ENCODE measurements at regions not wholly inside any gene's neighbourhood (a gene's known extent, or its start where the extent isn't known, plus 50 kb on each side); places are given as distances from the start of the nearest gene placed in this dataset.

DNA sequence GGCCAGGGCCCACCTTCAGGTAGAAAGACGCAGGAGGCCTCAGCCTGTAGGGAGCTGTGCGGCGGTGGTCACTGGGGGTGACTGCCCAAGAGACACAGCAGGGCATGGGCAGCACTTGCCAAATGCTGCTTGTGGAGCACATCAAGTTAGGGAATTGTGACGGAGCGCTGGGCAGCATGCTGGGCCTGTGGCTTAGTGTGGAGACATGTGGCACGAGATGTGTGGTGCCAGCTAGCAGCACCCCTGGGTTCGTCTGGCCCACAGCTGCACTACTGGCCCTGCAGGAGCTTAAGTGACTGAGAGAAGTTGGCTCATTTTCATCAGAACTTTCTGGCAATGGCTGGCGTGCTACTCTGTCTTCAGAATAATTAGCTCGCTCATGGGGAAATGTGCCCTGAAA, 213.1 kb upstream of the SYNDIG1 start:
- intact Hi-C loops (cut with DNase I; ENCODE audit: low total_unique reads): no loop called here
- Histone ChIP-seq H3K27ac (no peak overlapping the region), H3K9me3 (no peaks in the 10 kb centered on the region), H3K4me3 (no peak overlapping the region), H3K27me3 (no peaks in the 10 kb centered on the region), H3K4me1 (no peaks in the 10 kb centered on the region), H3K36me3 (no peaks in the 10 kb centered on the region)
- no peak for DNase-seq
- TF ChIP-seq, protein P1, sequence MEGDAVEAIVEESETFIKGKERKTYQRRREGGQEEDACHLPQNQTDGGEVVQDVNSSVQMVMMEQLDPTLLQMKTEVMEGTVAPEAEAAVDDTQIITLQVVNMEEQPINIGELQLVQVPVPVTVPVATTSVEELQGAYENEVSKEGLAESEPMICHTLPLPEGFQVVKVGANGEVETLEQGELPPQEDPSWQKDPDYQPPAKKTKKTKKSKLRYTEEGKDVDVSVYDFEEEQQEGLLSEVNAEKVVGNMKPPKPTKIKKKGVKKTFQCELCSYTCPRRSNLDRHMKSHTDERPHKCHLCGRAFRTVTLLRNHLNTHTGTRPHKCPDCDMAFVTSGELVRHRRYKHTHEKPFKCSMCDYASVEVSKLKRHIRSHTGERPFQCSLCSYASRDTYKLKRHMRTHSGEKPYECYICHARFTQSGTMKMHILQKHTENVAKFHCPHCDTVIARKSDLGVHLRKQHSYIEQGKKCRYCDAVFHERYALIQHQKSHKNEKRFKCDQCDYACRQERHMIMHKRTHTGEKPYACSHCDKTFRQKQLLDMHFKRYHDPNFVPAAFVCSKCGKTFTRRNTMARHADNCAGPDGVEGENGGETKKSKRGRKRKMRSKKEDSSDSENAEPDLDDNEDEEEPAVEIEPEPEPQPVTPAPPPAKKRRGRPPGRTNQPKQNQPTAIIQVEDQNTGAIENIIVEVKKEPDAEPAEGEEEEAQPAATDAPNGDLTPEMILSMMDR (IDR thresholded peaks at IDR 0.05): no peak

GRCh38 chr20:24254480-24254879, 214.9 kb upstream of the SYNDIG1 start:
- TF ChIP-seq, protein P1 (IDR thresholded peaks at IDR 0.05): no peak
- Histone ChIP-seq H3K27me3 (no peaks in the 10 kb centered on the region), H3K36me3 (no peaks in the 10 kb centered on the region), H3K4me3 (no peak overlapping the region), H3K9me3 (no peaks in the 10 kb centered on the region), H3K4me1 (no peaks in the 10 kb centered on the region), H3K27ac (no peak overlapping the region)
- no peak for DNase-seq
- intact Hi-C loops (cut with DNase I; ENCODE audit: low total_unique reads): no loop called here

DNA sequence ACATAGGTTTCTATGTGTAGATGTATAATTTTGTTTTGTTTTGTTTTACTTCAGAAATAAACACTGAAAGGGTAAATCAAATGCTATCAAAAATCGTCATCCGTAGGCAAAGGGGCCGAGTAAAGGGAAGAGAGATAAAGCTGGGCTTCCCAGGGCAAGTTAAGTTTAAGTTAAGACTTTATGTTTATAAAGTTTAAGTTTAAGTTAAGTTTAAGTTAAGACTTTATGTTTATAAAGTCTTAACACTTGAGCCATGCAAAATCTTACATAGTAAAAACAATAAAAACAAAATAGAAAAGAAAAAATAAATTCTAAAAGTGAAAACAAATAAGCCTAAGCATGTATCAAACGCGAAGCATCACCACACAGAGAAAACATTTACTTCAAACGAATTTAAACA, 216.1 kb upstream of the SYNDIG1 start:
- Histone ChIP-seq H3K27me3 (no peaks in the 10 kb centered on the region), H3K36me3 (no peaks in the 10 kb centered on the region), H3K27ac (no peak overlapping the region), H3K9me3 (no peaks in the 10 kb centered on the region), H3K4me1 (no peaks in the 10 kb centered on the region), H3K4me3 (no peak overlapping the region)
- TF ChIP-seq, protein P1 (IDR thresholded peaks at IDR 0.05): no peak
- DNase-seq: no peak
- intact Hi-C loops (cut with DNase I; ENCODE audit: low total_unique reads): no loop called here

DNA sequence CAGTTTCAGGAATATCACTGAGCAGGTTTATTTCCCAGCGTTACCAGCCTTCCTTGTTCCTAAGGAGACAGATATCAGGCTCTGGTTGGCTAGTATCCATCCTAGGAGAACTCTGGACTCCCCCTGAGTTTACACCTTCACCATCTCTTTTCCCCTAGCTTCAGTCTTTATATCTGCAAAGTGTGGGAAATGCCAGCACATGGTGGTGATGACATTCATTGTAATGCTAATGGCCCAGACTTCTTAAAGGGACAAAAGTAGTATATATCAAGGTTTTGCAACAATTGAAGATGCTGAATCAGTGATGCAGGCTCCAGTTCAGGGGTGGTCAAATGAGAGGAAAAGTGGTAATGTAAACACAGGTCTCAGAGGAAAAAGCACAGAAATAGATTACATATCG, 224.3 kb upstream of the SYNDIG1 start:
- Histone ChIP-seq H3K4me1 (no peaks in the 10 kb centered on the region), H3K4me3 (no peak overlapping the region), H3K9me3 (no peaks in the 10 kb centered on the region), H3K27me3 (peaks cover 0 to 45% of the 10 kb centered on the region in 2 donors), H3K36me3 (no peaks in the 10 kb centered on the region), H3K27ac (no peak overlapping the region)
- TF ChIP-seq, protein P1 (IDR thresholded peaks at IDR 0.05): no peak
- no peak for DNase-seq
- intact Hi-C loops (cut with DNase I; ENCODE audit: low total_unique reads): no loop called here

DNA sequence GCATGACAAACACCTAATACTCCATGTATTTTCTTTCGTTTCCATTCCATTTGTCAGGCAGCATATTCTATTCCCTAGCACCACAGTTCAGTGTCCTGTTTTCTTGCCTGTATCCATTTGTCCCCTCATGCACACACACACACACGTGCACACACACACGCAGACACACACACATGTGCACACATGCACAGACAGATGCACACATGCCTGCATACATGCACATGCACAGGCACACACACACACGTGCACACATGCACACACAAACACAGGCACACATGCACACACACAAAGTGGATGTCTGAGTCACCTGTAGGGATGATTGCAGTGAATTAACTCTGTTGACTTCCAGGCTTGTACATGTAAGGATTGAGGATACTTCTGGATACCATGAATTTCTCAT, 226.7 kb upstream of the SYNDIG1 start:
- no peaks in the 10 kb centered on the region for H3K36me3 ChIP-seq
- no peak overlapping the region for H3K4me3 ChIP-seq
- H3K27ac ChIP-seq: no peak overlapping the region
- intact Hi-C loops (cut with DNase I; ENCODE audit: low total_unique reads): no loop called here
- TF ChIP-seq, protein P1 (IDR thresholded peaks at IDR 0.05): no peak
- DNase-seq: no peak
- peaks cover 0 to 45% of the 10 kb centered on the region in 2 donors for H3K27me3 ChIP-seq
- H3K9me3 ChIP-seq: no peaks in the 10 kb centered on the region
- H3K4me1 ChIP-seq: no peaks in the 10 kb centered on the region

- Histone ChIP-seq H3K27ac (no peak overlapping the region), H3K4me1 (no peaks in the 10 kb centered on the region), H3K36me3 (no peaks in the 10 kb centered on the region), H3K4me3 (no peak overlapping the region), H3K9me3 (no peaks in the 10 kb centered on the region), H3K27me3 (peaks cover 0 to 39% of the 10 kb centered on the region in 2 donors)
- no peak for DNase-seq
- TF ChIP-seq, protein P1 (IDR thresholded peaks at IDR 0.05): no peak
- intact Hi-C loops (cut with DNase I; ENCODE audit: low total_unique reads): no loop called here
Measured at GRCh38 chr20:24241466-24241865, 228.0 kb upstream of the SYNDIG1 start.
